GM18517 (cell line): ENCODE measurements at regions not wholly inside any gene's neighbourhood (a gene's known extent, or its start where the extent isn't known, plus 50 kb on each side); places are given as distances from the start of the nearest gene placed in this dataset.
A peak's percentile ranks its signal among the peaks of the same experiment; 100 is the strongest.

ENCODE experiments used
- ATAC-seq: cut with Tn5 transposase; IDR thresholded peaks from one replicate; pipeline ENCODE4 v1.9.1; 2021; ENCODE audit warnings: mild to moderate bottlenecking, moderate library complexity; ENCODE audit not compliant: unreplicated experiment

- peak; percentile 99 for ATAC-seq
These were observed 160.0 kb upstream of the SOX5 start for GRCh38 chr12:24109381-24110039.

- no peak for ATAC-seq
These were observed 153.2 kb upstream of the SOX5 start for GRCh38 chr12:24102676-24103075.

GRCh38 chr12:24099576-24099975 lies 150.1 kb upstream of the SOX5 start:
- ATAC-seq = no peak

- no peak for ATAC-seq
These were observed 145.8 kb upstream of the SOX5 start for GRCh38 chr12:24095245-24095644.

- no peak for ATAC-seq
These were observed 140.0 kb upstream of the SOX5 start for GRCh38 chr12:24089510-24089890.

- no peak for ATAC-seq
These were observed 139.5 kb upstream of the SOX5 start for GRCh38 chr12:24088751-24089509.

- ATAC-seq = no peak
These were observed 137.8 kb upstream of the SOX5 start for GRCh38 chr12:24087294-24087693.

GRCh38 chr12:24084800-24085199 lies 135.3 kb upstream of the SOX5 start:
- no peak for ATAC-seq

GRCh38 chr12:24083838-24084237 lies 134.4 kb upstream of the SOX5 start:
- no peak for ATAC-seq

GRCh38 chr12:24081606-24082005 lies 132.1 kb upstream of the SOX5 start:
- ATAC-seq = no peak

- no peak for ATAC-seq
These were observed 131.6 kb upstream of the SOX5 start for GRCh38 chr12:24081092-24081529.

GRCh38 chr12:24080465-24080864 lies 131.0 kb upstream of the SOX5 start:
- no peak for ATAC-seq

- ATAC-seq = no peak
These were observed 129.6 kb upstream of the SOX5 start for GRCh38 chr12:24079083-24079482.

GRCh38 chr12:24078318-24078765 lies 128.9 kb upstream of the SOX5 start:
- no peak for ATAC-seq

GRCh38 chr12:24077161-24077560 lies 127.7 kb upstream of the SOX5 start:
- no peak for ATAC-seq

GRCh38 chr12:24075650-24076049 lies 126.2 kb upstream of the SOX5 start:
- ATAC-seq = no peak

- no peak for ATAC-seq
These were observed 123.8 kb upstream of the SOX5 start for GRCh38 chr12:24073170-24073810.

GRCh38 chr12:24072302-24072701 lies 122.8 kb upstream of the SOX5 start:
- ATAC-seq = no peak

- ATAC-seq = no peak
These were observed 122.4 kb upstream of the SOX5 start for GRCh38 chr12:24071842-24072241.

- no peak for ATAC-seq
These were observed 120.3 kb upstream of the SOX5 start for GRCh38 chr12:24069532-24070395.

- ATAC-seq = no peak
These were observed 117.4 kb upstream of the SOX5 start for GRCh38 chr12:24066865-24067264.
